ENCODE measurements at regions not wholly inside any gene's neighbourhood (a gene's known extent, or its start where the extent isn't known, plus 50 kb on each side); places are given as distances from the start of the nearest gene placed in this dataset.

DNA sequence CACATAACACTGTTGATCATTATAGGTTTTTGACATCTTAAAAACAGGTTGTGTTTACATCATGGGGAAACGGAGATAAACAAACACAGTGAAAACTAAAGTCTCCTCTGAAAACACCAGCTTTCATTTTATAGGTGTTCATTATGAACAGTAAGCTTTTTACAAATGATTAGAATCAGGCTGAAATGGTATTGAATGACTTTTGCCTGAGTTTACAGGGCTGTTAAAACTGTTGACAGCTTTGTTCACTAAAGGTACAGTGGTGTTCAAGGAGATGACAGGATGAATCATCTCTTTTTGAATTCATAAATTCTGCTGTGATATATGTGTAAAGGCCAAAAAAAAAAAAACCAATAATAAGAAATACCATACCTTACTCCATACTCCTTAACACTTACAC is 184.6 kb upstream of the CNTN5 start:
- TF ChIP-seq, protein P1, sequence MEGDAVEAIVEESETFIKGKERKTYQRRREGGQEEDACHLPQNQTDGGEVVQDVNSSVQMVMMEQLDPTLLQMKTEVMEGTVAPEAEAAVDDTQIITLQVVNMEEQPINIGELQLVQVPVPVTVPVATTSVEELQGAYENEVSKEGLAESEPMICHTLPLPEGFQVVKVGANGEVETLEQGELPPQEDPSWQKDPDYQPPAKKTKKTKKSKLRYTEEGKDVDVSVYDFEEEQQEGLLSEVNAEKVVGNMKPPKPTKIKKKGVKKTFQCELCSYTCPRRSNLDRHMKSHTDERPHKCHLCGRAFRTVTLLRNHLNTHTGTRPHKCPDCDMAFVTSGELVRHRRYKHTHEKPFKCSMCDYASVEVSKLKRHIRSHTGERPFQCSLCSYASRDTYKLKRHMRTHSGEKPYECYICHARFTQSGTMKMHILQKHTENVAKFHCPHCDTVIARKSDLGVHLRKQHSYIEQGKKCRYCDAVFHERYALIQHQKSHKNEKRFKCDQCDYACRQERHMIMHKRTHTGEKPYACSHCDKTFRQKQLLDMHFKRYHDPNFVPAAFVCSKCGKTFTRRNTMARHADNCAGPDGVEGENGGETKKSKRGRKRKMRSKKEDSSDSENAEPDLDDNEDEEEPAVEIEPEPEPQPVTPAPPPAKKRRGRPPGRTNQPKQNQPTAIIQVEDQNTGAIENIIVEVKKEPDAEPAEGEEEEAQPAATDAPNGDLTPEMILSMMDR (IDR thresholded peaks at IDR 0.05): no peak
- no peak for TF ChIP-seq POLR2A (IDR thresholded peaks at IDR 0.05)
- TF ChIP-seq POLR2AphosphoS5 (IDR thresholded peaks at IDR 0.05): no peak
- Histone ChIP-seq H3K4me3 (no peak overlapping the region), H3K9me3 (peaks cover 0 to 5% of the 10 kb centered on the region in 2 donors), H3K36me3 (no peaks in the 10 kb centered on the region), H3K27me3 (no peaks in the 10 kb centered on the region), H3K4me1 (no peaks in the 10 kb centered on the region), H3K27ac (no peak overlapping the region)
- intact Hi-C loops (cut with DNase I; ENCODE audit: low total_unique reads): no loop called here
- DNase-seq (ENCODE audit: low spot score in 2 of 2): no peak

DNA sequence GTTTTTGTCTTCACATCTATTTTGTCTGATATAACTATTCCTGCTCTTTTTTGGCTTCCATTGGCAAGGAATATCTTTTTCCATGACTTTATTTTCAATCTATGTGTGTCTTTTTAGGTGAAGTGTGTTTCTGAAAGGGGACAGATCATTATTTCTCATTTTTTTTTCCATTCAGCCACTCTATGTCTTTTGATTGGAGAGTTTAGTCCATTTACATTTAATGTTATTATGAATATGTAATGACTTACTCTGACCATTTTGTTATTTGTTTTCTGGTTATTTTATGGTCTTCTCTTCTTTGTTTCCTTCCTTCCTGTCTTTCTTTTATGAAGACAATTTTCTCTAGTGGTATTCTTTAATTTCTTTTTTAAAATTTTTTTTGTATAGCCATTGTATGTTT is 178.6 kb upstream of the CNTN5 start:
- no peaks in the 10 kb centered on the region for H3K27me3 ChIP-seq
- TF ChIP-seq, protein P1 (IDR thresholded peaks at IDR 0.05): no peak
- TF ChIP-seq POLR2A (IDR thresholded peaks at IDR 0.05) (no peak), POLR2AphosphoS5 (IDR thresholded peaks at IDR 0.05) (no peak)
- H3K4me1 ChIP-seq: no peaks in the 10 kb centered on the region
- H3K27ac ChIP-seq: no peak overlapping the region
- intact Hi-C loops (cut with DNase I; ENCODE audit: low total_unique reads): no loop called here
- H3K36me3 ChIP-seq: no peaks in the 10 kb centered on the region
- H3K9me3 ChIP-seq: peaks cover 0 to 21% of the 10 kb centered on the region in 2 donors
- no peak overlapping the region for H3K4me3 ChIP-seq
- DNase-seq (ENCODE audit: low spot score in 2 of 2): no peak

DNA sequence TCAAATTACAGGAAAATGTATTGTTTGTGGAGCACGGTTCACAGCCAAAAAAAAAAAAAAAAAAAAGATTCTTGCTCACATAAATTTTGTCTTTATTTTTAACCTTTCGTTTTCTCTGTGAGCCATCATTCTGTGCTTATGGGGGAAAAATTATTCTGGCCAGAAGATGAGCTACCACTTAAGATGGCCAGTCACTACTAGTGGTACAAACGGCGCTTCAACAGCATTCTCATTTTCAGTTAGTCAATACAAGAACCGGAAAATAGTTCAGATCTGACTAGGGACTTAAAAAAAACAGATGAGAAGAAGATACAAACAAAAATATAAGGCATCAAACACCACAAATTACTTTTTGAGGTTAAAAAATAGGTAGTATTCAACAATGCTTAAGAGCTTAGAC is 158.6 kb upstream of the CNTN5 start:
- Histone ChIP-seq H3K36me3 (no peaks in the 10 kb centered on the region), H3K4me1 (no peaks in the 10 kb centered on the region), H3K9me3 (no peaks in the 10 kb centered on the region), H3K4me3 (no peak overlapping the region), H3K27me3 (no peaks in the 10 kb centered on the region), H3K27ac (no peak overlapping the region)
- DNase-seq (ENCODE audit: low spot score in 2 of 2): no peak
- TF ChIP-seq POLR2AphosphoS5 (IDR thresholded peaks at IDR 0.05) (no peak), POLR2A (IDR thresholded peaks at IDR 0.05) (no peak)
- TF ChIP-seq, protein P1 (IDR thresholded peaks at IDR 0.05): no peak
- intact Hi-C loops (cut with DNase I; ENCODE audit: low total_unique reads): loop anchor here (5.0 kb wide), 1 partner anchor 150 kb away; no protein-coding TSS in a partner anchor

DNA sequence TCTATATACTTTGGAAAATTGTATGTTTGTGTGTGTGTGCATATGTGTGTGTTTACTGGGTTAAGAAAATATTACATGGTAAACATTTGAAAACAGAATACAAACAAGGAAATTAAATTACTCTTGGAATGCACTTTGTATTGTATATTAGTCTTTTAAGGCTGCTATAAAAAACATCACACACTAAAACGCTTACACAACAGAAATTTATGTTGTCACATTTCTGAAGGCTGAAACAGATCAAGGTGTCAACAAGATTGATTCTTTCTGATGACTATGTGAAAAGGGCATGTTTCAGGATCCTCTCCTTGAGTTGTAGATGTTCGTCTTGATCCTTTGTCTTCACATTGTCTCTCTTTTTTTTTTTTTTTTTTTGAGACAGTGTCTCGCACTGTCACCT is 149.1 kb upstream of the CNTN5 start:
- H3K4me3 ChIP-seq: no peak overlapping the region
- no peaks in the 10 kb centered on the region for H3K9me3 ChIP-seq
- no peaks in the 10 kb centered on the region for H3K4me1 ChIP-seq
- no peaks in the 10 kb centered on the region for H3K27me3 ChIP-seq
- no peak overlapping the region for H3K27ac ChIP-seq
- intact Hi-C loops (cut with DNase I; ENCODE audit: low total_unique reads): loop anchor here (10.0 kb wide), 1 partner anchor 1313 kb away; no protein-coding TSS in a partner anchor
- TF ChIP-seq POLR2A (IDR thresholded peaks at IDR 0.05): no peak
- no peak for TF ChIP-seq POLR2AphosphoS5 (IDR thresholded peaks at IDR 0.05)
- TF ChIP-seq, protein P1 (IDR thresholded peaks at IDR 0.05): no peak
- no peaks in the 10 kb centered on the region for H3K36me3 ChIP-seq
- no peak for DNase-seq (ENCODE audit: low spot score in 2 of 2)

DNA sequence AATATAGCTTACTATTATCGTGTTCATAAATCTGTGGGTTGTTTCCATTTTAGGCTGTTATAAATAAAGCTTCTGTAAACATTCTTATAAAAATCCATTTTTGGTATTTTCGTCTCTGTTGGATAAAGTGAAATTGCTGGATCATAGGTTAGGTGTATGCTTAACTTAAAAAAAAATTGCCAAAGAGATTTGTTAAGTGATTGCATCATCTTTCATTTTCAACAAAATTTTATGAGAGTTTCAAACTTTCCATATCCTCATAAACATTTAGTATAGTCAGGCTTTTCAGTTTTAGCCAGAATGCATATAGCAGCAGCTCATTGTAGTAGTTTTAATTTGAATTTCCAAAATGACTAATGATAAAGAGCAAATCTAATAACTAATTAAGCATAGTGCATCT is 146.7 kb upstream of the CNTN5 start:
- Histone ChIP-seq H3K27ac (no peak overlapping the region), H3K27me3 (no peaks in the 10 kb centered on the region), H3K9me3 (no peaks in the 10 kb centered on the region), H3K36me3 (no peaks in the 10 kb centered on the region), H3K4me3 (no peak overlapping the region), H3K4me1 (no peaks in the 10 kb centered on the region)
- intact Hi-C loops (cut with DNase I; ENCODE audit: low total_unique reads): loop anchor here (10.0 kb wide), 1 partner anchor 1311 kb away; no protein-coding TSS in a partner anchor
- TF ChIP-seq, protein P1 (IDR thresholded peaks at IDR 0.05): no peak
- DNase-seq (ENCODE audit: low spot score in 2 of 2): no peak

Data from breast epithelium (tissue), 4 donors.